NCI-H2107 (cell line): ENCODE measurements at regions not wholly inside any gene's neighbourhood (a gene's known extent, or its start where the extent isn't known, plus 50 kb on each side); places are given as distances from the start of the nearest gene placed in this dataset.
A peak's percentile ranks its signal among the peaks of the same experiment; 100 is the strongest.

Experiments used
- DNase-seq: peaks from one replicate; lab custom pipeline; 2025; lab: John Stamatoyannopoulos, UW

DNA sequence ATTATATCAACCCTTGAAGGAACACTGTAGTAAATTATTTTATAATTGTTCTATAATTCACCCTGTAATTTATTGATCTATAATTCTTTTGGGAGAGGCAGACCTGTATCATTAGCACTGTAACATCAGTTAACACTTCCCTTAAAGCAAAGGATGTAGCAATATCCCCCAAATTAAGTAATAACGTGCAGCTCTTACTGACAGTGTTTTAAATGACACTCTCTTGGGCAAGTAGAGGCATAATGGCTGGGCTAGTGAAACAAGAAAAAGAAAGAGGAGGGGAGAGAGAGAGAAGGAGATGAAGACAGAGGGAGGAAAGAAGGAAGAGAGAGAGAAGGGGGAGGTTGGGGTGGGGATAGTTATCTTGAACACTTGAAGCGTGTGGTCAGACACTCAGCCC, 161.0 kb upstream of the RNF32 start:
- no peak for DNase-seq

DNA sequence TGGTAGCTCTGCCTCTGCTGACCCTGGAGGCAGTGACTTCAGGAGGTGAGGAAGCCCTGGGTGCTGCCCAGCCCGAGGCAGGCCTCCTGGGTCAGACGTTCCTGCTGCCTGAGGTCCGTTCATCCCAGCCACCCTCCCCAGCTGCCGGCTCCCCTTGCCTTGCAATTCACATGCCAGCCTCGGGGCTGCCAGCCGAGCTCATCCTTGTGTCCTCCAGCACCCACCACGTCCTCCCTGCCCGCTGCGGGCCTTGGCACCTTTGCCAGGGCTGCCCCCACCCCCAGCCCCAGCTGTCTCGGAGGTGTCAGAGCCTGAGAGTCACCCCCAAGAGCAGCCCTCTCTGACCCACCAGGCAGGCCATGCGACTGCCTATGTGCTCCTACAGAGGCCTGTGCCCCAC, 162.1 kb upstream of the RNF32 start:
- no peak for DNase-seq

DNA sequence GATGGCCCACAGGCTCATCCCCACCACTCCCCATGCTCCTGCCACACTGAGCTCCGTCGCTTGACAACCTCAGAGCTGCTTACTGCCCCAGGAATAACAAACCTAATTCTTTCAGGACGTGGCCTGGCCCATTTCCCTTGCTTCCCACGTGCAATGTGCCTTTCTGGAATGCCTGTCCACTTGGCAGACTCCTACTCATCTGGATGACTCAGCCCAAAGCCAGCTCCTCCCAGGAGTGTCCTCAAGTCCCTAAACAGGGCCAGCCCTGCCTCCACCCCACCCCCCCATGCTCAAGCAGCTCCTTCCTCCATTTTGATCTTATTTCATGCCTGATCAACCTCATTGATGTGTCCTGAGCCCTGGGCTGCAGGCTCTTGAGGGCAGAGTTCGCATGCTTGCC, 164.9 kb upstream of the RNF32 start:
- no peak for DNase-seq

DNA sequence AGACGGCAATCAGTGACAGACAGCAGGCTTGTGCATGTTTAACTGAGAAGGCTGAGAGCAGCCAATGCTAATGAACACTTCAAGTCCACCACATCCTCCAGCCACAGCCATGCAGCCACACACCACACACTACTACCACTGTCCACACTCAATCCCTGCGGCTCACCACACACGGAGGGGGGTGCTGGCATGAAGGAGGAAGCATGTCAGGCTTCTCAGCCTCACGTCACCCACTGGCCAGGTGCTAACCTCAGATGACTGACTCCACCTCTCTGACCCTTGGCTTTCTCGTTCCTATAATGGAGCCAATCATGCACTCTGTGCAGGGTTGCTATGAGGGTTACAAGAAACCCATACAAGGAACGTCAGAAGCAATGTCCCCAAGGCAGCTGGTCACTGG, 165.4 kb upstream of the RNF32 start:
- no peak for DNase-seq

DNA sequence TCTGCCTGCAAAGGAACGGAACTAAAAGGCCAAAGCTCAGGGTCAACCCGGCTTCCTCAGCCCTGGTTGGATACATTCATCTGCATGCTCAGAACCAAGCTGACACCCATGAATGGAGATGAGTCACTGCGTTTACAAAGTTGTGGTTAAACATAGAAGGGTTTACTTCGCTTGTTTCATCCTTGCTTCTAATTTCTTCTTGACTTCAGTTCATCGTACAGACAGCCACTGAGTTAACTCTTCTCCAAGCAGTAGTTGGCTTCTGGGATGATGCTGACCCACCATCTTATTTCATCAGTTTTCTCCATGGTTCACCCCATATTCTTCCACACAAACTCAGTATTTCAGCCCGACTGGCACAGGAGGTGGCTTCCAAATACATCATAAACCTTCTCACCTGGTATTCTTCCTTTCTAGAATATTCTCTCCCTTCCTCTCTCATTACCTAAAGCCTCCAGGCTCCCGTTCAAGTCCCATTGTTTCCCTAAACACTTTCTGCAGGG, 166.3 kb upstream of the RNF32 start:
- no peak for DNase-seq

DNA sequence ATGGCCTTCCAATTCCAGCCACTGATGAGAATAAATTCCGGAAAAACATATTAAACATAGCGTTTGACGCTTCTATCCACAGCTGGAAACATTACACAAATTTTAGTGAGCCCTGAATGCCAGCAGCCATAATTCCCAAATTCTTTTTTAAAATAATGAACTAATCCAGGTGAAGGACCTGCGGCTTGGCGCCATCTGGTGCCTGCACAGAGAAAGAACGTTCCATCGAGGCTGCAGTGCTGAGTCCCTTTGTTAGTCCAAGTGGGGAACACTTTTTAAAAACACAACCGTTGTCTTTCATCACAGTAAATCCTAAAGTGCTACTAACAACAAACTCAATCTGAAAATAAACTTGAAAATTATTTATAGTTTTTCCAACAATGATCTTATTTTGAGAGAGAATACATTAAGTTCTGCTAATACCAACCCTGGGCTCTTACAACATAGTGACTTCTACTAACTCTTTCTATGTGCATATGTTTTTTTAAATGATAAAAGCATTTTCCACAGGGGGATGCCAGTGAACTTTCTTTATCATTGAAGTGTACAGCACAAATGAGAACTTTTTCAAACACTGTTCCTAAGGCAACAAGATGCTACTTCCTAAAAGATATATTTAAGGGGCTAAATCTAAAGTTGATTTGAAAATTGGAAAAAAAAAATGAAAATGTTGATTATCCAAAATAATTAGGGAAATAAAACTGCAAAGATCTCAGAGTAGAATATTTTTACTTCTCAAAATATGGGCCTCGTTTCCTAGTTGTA, 166.9 kb upstream of the RNF32 start:
- DNase-seq = no peak

DNA sequence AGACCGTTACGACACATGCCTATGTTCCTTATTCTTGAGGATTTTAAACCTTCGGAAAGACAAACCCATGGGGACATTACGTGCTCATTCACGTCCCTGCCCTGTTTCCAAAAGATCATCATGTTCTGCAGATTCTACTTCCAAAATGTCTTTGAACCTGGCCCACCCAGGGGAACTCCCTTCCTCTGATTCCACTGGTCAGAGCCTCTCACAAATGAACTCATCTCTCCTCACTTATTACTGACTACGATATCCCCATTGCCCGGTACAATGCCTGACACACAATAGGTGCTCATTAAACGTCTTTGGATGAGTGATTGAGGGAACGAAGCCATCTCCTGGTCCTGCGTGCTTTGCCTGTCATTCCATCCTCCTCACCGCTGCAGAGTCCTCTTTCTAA, 168.3 kb upstream of the RNF32 start:
- no peak for DNase-seq

DNA sequence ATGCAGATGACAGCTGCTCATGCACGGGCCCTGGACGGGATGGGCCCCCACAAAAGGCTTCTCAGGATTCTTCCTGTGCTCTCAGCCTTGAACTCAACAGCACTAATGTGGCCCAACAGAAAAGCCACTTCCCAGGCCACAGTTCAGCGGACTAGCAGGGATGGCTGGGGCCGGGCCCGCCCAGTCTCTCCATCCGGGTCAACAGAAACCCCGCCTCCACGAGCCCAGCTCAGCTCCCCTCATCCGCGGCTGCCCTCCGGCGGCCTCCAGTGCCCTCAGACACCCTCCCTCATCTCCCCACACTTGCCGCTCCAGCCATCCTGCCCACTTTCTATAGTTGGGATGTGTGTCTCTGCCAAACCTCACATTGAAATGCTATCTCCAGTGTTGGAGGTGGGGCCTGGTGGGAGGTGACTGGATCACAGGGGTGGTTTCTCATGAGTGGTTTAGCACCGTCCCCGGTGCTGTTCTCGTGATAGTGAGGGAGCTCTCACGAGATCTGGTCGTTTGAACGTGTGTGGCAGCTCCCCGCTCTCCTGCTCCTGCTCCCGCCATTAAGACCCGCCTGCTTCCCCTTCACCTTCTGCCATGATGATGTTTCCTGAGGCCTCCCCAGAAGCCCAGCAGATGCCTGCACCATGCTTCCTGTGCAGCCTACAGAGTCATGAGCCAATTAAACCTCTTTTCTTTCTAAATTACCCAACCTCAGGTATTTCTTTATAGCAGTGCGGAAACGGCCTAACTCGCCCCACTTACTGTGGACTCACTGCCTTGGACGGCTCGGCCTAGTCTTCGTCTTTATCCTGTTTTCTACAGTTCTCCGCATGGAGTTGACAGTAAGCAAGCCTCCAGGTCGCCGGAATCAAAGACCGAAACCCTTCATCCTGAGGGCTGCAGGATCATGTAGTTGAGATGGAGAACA, 169.9 kb upstream of the RNF32 start:
- no peak for DNase-seq

DNA sequence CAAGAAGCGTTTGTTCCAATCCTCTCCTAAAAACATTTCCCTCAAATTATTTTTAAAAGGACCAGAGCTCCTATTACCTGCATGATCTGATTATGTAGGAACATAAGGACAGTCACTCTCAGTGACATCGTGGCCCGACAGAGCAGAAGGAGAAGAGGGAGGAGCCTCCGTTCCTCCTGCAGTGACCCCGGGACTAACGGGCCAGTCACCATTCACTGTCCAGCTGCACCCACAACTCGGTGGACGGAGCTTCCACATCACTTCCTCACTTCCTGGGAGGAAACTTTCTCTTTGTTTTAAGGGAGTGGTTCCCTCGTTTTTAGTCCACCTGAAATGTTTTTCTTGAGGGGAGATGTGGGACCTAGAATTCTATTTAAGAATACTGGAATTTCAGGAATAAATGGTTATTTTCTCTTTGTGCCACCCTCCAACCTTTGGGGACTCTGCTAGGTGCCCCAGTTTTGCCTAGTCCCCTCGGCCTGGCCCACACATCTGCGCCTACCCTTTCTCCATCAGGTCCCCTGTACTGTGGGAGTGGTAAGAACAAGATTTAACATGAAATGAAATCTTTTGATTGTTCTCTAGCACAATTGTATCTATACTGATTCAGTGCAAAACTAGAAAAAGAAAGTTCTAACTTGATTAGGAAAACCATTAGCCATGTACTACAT, 173.5 kb upstream of the RNF32 start:
- DNase-seq = no peak

DNA sequence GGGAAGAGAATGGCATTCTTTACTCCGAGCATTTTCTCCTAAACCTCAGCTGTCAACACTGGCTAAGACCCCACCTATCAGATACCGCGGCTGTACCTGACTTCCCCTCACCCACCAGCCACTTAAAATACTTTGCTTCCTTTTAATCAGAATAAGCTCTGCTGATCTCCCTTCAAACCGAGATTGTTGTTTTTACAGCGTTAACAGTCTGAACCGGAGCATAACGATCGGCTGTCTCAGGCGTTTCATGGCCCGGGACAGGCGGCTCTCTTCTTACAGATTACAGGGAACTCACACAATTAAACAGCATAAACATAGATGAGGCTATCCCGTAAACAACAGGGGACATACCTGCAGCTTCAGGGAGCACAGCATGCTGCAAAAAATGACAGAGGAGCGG, 174.3 kb upstream of the RNF32 start:
- DNase-seq = no peak

DNA sequence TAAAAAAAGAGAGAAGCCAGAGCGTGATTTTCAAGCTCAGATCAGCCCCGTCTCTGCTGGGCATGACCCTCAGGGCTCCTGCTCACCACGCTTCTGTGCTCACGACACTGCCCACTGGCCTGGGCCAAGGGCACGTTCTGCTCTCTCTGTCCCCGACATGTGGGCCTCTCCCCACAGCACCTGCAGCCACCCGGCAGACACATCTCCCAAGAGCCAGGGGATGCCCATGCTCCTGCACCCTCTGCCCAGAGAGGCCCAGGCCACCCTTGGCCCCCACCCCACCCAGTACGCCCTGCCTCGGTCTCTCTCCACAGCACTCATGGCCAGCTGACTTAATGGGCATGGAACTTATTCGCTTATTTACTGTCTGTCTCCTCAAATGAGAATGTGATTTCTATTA, 175.4 kb upstream of the RNF32 start:
- DNase-seq = no peak

DNA sequence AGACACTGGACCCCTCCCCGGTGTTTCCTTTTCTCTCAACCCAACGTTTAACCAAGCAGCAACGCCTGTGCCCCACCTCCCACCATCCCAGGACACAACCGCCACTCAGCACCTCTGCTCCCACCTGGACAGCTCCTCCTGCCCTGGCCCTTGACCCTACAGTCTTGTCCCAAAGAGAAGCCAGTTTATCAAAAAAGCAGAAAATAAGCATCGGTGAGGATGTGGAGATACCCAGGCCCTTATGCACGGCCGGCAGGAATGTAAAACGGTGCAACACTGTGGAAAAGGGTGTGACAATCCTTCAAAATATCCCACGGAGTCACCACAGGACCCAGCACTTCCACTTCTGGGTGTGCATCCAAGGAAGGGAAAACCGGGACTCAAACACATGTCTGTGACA, 176.2 kb upstream of the RNF32 start:
- DNase-seq = no peak

DNA sequence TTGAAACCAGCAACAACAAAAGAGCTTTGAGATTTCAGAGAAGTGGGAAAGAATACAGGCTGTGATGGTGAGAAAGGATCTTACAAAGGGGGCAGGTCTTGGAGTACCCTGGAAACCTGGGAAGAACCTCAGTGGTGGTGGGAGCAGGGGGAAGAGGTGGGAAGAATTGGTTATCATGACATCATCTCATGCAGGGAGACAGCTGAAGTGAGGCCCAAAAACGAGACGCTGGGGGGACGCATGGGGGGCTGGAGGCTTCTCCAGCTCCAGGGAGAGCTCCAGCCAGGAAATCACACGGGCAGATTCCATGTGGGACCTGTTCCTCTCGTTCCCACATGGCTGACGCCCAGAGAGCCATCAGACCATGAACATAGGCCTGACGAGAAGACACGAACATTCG, 177.3 kb upstream of the RNF32 start:
- DNase-seq = no peak

DNA sequence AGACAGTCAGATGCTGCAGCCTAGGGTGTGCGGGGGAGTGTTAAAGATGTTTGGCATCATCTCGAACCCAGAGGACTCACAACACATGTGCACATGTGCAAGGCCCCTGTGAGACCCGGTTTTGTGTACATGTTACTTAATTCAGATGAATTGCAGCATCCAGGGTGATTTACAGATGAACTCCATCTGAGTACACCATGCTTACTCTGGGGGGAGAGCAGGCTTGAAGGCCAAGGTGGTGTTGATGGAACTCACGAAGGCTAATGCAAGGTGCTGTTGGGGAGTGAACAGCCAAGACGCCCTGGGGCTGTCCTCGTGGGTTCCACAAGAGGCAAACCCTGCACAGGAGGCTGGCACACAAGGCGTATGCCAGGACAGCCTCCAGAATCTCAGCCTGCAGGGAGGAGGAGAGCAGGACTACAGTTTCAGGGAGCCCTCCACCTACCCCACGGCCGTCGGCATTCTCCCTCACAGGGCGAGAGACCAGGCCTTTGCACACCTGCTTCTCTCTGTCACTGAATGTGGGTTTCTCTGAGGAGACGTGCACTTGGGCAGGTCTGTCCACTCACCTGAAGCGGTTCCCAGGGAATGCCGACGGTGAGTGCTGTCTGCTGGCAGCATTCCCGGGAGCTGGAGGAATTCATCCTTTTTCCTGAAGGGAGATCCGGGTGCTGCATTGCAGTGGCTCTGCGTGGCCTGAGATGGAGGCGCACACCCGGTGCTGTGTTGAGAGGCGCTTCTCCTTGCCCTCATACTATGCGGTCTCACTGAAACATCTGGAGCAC, 178.5 kb upstream of the RNF32 start:
- no peak for DNase-seq

DNA sequence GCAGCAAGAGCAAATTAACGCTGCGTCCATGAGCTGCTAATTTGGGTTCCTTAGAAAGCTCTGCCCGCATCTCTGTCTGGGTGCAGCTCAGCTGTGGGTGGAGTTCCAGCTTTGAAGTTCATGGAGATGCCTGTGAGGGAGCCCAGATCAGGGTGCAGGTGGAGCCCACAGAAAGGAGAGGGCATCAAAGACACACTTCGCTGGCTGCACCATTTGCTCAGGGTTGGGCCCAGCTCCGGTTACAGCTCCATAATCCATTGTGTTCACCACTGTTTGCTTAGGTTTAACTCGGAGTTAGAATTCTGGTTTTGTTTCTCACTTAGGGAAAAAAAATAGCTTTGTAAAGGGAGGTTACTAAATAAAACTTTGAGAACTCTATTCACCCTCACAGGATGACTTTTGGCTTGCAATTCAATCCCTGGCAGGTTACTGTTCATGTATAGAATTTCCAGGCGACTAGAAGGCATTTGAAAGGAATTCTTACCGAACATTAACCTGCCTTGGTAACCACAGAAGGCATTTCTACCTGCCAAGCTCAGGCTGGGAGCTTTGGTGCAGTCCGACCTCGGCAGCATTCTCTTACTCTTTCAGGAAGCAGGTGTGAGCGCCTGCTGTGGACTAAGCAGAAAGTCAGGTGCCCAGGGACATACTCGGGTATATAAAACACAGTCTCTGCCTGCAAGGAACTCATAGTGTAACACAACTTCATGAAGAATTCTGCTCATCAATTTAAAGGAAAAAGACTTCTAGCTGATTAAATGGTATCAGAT, 179.5 kb upstream of the RNF32 start:
- peak; percentile 20 for DNase-seq

DNA sequence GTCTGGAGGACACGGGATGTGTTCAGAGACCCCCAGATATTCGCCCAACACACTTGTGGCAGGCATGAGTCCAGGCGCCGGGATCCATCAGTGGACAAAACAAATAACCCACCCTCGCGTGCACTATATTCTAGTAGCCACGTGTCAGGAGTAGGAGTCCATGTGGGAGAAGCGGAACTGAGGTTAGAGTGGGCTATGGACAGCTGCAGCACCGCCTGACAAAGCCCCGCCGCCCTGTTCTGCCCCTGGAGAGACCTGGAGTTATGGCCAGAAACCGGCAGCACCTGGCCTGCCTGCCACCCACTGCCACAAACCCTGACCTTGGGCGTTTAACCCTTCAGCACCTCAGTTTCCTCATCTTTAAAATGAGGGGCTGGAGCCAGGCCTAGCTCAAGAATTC, 181.0 kb upstream of the RNF32 start:
- no peak for DNase-seq

DNA sequence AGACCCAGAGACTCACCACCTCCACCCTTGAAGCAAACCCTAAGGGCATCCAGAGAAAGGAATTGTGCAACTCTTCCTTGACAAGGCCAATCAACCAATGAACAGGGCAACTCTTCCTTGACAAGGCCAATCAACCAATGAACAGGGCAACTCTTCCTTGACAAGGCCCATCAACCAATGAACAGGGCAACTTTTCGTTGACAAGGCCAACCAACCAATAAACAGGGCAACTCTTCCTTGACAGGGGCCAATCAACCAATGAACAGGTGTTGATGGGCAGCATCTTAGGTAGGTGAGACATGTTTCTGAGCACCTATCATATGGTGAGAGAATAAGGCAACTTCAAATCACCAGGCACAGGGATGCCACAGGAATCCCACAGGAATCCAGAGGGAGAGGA, 181.5 kb upstream of the RNF32 start:
- DNase-seq = no peak

DNA sequence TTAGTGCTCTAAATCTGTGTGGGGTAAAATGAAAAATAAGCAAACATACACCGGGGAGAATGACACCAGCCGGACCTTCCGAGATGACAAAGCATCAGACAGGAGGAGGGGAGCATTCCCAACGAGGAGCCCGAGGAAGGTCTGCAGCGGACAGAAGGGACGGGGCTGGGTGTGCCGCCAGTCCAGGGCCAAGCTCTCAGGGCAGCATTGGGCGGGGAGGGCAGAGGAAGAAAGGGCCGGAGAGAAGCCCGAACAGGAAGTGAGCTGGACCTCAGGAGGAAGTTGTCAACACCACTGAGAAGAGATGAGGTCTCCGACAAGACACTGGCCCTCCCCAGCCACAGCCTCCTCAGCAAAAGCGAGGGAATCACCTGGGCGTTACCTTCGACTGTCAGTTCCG, 182.6 kb upstream of the RNF32 start:
- no peak for DNase-seq

DNA sequence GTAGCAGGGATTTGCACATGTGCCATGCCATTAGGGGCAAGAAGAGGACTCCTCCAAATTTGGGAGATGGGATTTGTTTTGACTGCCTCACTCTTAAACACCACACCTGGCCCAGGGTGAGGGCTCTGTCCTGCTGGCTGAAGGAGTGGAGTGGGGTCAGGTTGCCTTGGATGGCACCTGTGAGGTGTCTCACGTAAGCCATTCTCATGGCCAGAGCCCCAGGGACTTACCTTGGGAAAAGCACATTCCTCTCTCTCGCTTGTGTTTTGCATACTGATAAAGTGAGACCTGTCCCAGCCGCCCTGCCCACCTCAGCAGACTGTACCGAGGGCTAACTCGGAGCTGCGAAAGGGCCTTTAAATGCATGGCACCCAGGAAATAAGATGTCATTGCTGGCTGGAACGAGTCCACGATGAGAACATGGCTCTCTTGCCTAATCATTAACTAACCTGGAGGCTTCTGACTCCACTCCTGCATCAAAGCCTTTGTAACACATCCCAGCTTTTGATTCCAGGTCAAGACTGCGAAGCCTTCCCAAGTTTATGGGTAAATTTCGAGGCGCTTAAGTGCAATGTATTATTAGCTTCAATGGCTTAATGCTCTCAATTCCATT, 184.0 kb upstream of the RNF32 start:
- no peak for DNase-seq

DNA sequence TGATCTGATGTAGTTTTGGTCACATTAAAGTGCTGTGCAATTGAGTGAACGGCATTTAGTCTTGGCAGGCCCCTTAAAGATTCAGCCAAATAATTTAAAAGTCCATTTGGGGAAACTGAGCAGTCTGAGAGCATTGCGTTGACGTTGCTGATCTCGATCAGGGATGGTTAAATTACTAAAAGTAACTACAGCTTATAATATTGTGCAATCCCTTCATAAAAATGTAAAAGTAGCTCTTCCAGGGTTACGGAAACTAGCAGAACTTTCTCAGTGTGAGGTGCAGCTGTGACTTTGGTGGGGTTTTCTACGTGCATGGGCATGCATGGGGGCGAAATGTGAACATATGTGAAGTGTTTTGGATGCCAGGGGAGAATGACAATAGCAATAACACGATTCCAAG, 184.5 kb upstream of the RNF32 start:
- no peak for DNase-seq

DNA sequence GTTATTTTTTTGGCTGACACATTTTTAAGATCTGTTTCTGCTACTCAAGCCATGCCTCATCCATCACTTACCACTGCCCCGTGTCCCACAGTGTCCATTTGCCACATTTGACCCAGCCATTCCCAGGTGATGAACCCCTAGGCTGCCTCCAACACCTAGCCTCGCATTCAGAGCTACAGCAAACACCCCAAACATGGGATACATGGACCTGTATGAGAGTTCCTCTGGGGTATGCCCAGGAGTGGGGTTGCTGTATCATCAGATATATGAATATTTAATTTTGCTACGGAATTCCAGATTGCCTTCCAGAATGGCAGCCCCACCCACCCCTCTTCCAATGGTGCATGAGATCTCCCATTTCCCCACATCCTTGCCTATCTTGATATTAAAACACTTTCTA, 190.1 kb upstream of the RNF32 start:
- DNase-seq = no peak
